Prostate gland (tissue), 2 donors: ENCODE measurements at regions not wholly inside any gene's neighbourhood (a gene's known extent, or its start where the extent isn't known, plus 50 kb on each side); places are given as distances from the start of the nearest gene placed in this dataset.

Experiments
- DNase-seq: peaks from one replicate; pipeline ENCODE4 v3.0.0-alpha.2; 2019; ENCODE audit warnings: low spot score
- H3K27ac ChIP-seq, 2 donors: fragments of 200-600 bp; sonication (generic); 2 replicates each; pipeline ENCODE4 v1.5.1; 2017 to 2019
- H3K27me3 ChIP-seq: fragments of 200-600 bp; sonication (generic); replicated peaks from 2 replicates; pipeline ENCODE4 v1.5.1; 2019; ENCODE audit not compliant: insufficient read depth
- H3K36me3 ChIP-seq, 2 donors: fragments of 200-600 bp; sonication (generic); 1 replicate in 1 of 2; 2 replicates in 1 of 2; pipeline versions ENCODE4 v1.5.1 to v1.8.1; 2017 to 2019
- H3K4me1 ChIP-seq: fragments of 200-600 bp; sonication (generic); replicated peaks from 2 replicates; pipeline ENCODE4 v1.5.1; 2019
- H3K4me3 ChIP-seq, 2 donors: fragments of 200-600 bp; sonication (generic); 2 replicates each; pipeline ENCODE4 v1.5.1; 2017 to 2019
- H3K9me3 ChIP-seq: fragments of 200-600 bp; sonication (generic); 2 replicates; pipeline ENCODE4 v1.5.1; 2017
- CTCF ChIP-seq, 4 experiments: fragments of 200-600 bp in 2 of 4; fragments of 450-650 bp in 2 of 4; sonication (generic) in 2 of 4; IDR thresholded peaks; 1 replicate in 3 of 4; 2 replicates in 1 of 4; pipeline ENCODE4 v1.5.1; 2016 to 2019; ENCODE audit warnings: antibody characterized with exemption in 4 of 4, mild to moderate bottlenecking in 2 of 4, moderate library complexity in 2 of 4
- POLR2A ChIP-seq: fragments of 450-650 bp; IDR thresholded peaks from one replicate; pipeline ENCODE4 v1.6.1; 2016; ENCODE audit warnings: antibody characterized with exemption, mild to moderate bottlenecking
- POLR2AphosphoS5 ChIP-seq: sonication (generic); formaldehyde crosslinking; IDR thresholded peaks from one replicate; pipeline ENCODE4 v1.6.1; 2017; ENCODE audit warnings: antibody characterized with exemption
- WGBS: methylation state at CpG from one replicate; pipeline ENCODE4 v1.1.5; 2018; 5-methylcytosine and 5-hydroxymethylcytosine counted together
- intact Hi-C: fragments of 100-400 bp; cut with DNase I; formaldehyde crosslinking; loops from one replicate; pipeline ENCODE4 v1.14.2; 2022

- DNase-seq, result no peak
- no peaks in the 10 kb centered on the region for H3K36me3 ChIP-seq
- H3K27me3 ChIP-seq, result no peaks in the 10 kb centered on the region
- H3K9me3 ChIP-seq, result no peaks in the 10 kb centered on the region
- no peaks in the 10 kb centered on the region for H3K4me1 ChIP-seq
- WGBS, result 38% methylated on average over 5 of the region's 5 CpGs
- no peak overlapping the region for H3K4me3 ChIP-seq
- no peak overlapping the region for H3K27ac ChIP-seq
- intact Hi-C loops, result no loop called here
- TF ChIP-seq CTCF (IDR thresholded peaks at IDR 0.05) (no peak), POLR2A (no peak), POLR2AphosphoS5 (no peak)
These were observed 98.9 kb upstream of the MAFB start for GRCh38 chr20:40787941-40788340.

- WGBS, result 59% methylated on average over 4 of the region's 4 CpGs
- no peaks in the 10 kb centered on the region for H3K36me3 ChIP-seq
- H3K27ac ChIP-seq, result no peak overlapping the region
- TF ChIP-seq POLR2AphosphoS5, result no peak
- TF ChIP-seq CTCF (IDR thresholded peaks at IDR 0.05), result peak in 1 of 4 experiments; percentile 8
- no peak for TF ChIP-seq POLR2A
- intact Hi-C loops, result no loop called here
- H3K27me3 ChIP-seq, result no peaks in the 10 kb centered on the region
- no peaks in the 10 kb centered on the region for H3K9me3 ChIP-seq
- no peaks in the 10 kb centered on the region for H3K4me1 ChIP-seq
- H3K4me3 ChIP-seq, result no peak overlapping the region
- no peak for DNase-seq
These were observed 108.4 kb upstream of the MAFB start for GRCh38 chr20:40797425-40797824.

GRCh38 chr20:40798066-40798465 is 109.0 kb upstream of the MAFB start:
- no peaks in the 10 kb centered on the region for H3K36me3 ChIP-seq
- no peaks in the 10 kb centered on the region for H3K9me3 ChIP-seq
- no peaks in the 10 kb centered on the region for H3K4me1 ChIP-seq
- no peak overlapping the region for H3K27ac ChIP-seq
- intact Hi-C loops, result no loop called here
- no peak overlapping the region for H3K4me3 ChIP-seq
- H3K27me3 ChIP-seq, result no peaks in the 10 kb centered on the region
- TF ChIP-seq POLR2A (no peak), POLR2AphosphoS5 (no peak)
- no peak for DNase-seq

GRCh38 chr20:40802886-40803285 is 113.8 kb upstream of the MAFB start:
- Histone ChIP-seq H3K27ac (no peak overlapping the region), H3K9me3 (no peaks in the 10 kb centered on the region), H3K36me3 (no peaks in the 10 kb centered on the region), H3K4me1 (no peaks in the 10 kb centered on the region), H3K4me3 (no peak overlapping the region), H3K27me3 (no peaks in the 10 kb centered on the region)
- intact Hi-C loops, result no loop called here
- DNase-seq, result no peak
- WGBS, result 89% methylated on average over 3 of the region's 3 CpGs
- no peak for TF ChIP-seq CTCF (IDR thresholded peaks at IDR 0.05)
- TF ChIP-seq POLR2A, result no peak
- TF ChIP-seq POLR2AphosphoS5, result no peak

- Histone ChIP-seq H3K27me3 (no peaks in the 10 kb centered on the region), H3K36me3 (no peaks in the 10 kb centered on the region), H3K27ac (no peak overlapping the region), H3K9me3 (no peaks in the 10 kb centered on the region), H3K4me3 (no peak overlapping the region), H3K4me1 (no peaks in the 10 kb centered on the region)
- whole genome bisulfite sequencing, result 82% methylated on average over 5 of the region's 5 CpGs
- intact Hi-C loops, result no loop called here
- no peak for DNase-seq
- TF ChIP-seq POLR2AphosphoS5, result no peak
- no peak for TF ChIP-seq CTCF (IDR thresholded peaks at IDR 0.05)
- no peak for TF ChIP-seq POLR2A
These were observed 114.3 kb upstream of the MAFB start for GRCh38 chr20:40803381-40803780.
